HepG2 (cell line): ENCODE measurements at regions not wholly inside any gene's neighbourhood (a gene's known extent, or its start where the extent isn't known, plus 50 kb on each side); places are given as distances from the start of the nearest gene placed in this dataset.

Experiments
- ATAC-seq: fragments of 200-7000 bp; cut with Tn5 transposase; 3 replicates; pipeline ENCODE4 v1.9.1; 2020; ENCODE audit warnings: mild to moderate bottlenecking, moderate library complexity
- BruUV-seq: library from RNA; stranded (reverse); fragments of 400-500 nt; replicated peaks from 2 replicates; lab custom pipeline; 2021; lab: Mats Ljungman, UMichigan
- CTCF ChIA-PET: fragments of 300-600 bp; formaldehyde crosslinking; extraction: SDS; loops from one replicate; lab custom pipeline; 2021; ENCODE audit warnings: low total read pairs, inconsistent platforms, low intra/inter-chr PET ratio; lab: Yijun Ruan, JAX
- POLR2A ChIA-PET: fragments of 350-600 bp; sonication (Branson Sonifier 250); formaldehyde crosslinking; loops from one replicate; lab custom pipeline; 2020; ENCODE audit warnings: antibody characterized with exemption, inconsistent platforms; lab: Yijun Ruan, JAX
- DNase-seq: peaks from one replicate; pipeline ENCODE4 v3.0.0-alpha.2; 2015; ENCODE audit warnings: low spot score
- FAIRE-seq: peaks from 3 replicates; lab custom pipeline; 2011; peaks lifted over from hg19 to GRCh38; lab: Jason Lieb, UNC
- H2AFZ ChIP-seq: one replicate; pipeline ENCODE4 v1.6.1; 2011; ENCODE audit warnings: low read length, inconsistent platforms
- H3K27ac ChIP-seq: fragments of 300-600 bp; 3 replicates; pipeline ENCODE4 v1.8.0; 2011; ENCODE audit warnings: mixed run types, mild to moderate bottlenecking, mixed read lengths, low read length, inconsistent platforms; ENCODE audit not compliant: insufficient read depth; ENCODE audit errors: extremely low read length
- H3K27me3 ChIP-seq, 2 experiments: fragments of 200-600 bp in 1 of 2; 2 replicates in 1 of 2; 3 replicates in 1 of 2; pipeline versions ENCODE4 v1.6.0 to v1.8.0; 2011; ENCODE audit warnings: low read length in 2 of 2, mild to moderate bottlenecking in 2 of 2, moderate library complexity in 2 of 2, inconsistent platforms in 1 of 2; ENCODE audit not compliant: insufficient read depth in 2 of 2, control insufficient read depth in 1 of 2
- H3K36me3 ChIP-seq, 2 experiments: fragments of 200-600 bp in 1 of 2; replicated peaks in 1 of 2; 2 replicates in 1 of 2; 3 replicates in 1 of 2; pipeline versions ENCODE4 v1.5.1 to v1.8.0; 2011; ENCODE audit warnings: low read length in 2 of 2, inconsistent platforms in 1 of 2; ENCODE audit not compliant: insufficient read depth in 2 of 2, control insufficient read depth in 1 of 2
- H3K4me1 ChIP-seq: 2 replicates; pipeline ENCODE4 v1.5.1; 2012; ENCODE audit warnings: low read length, inconsistent platforms; ENCODE audit not compliant: insufficient read depth
- H3K4me2 ChIP-seq: 2 replicates; pipeline ENCODE4 v1.6.0; 2011; ENCODE audit warnings: low read depth, low read length, inconsistent platforms
- H3K4me3 ChIP-seq, 3 experiments: fragments of 200-600 bp in 1 of 3; sonication (generic), shearing (Covaris generic) in 1 of 3; replicated peaks in 1 of 3; 2 replicates each; pipeline ENCODE4 v1.5.1; 2011 to 2016; ENCODE audit warnings: low read length in 3 of 3, inconsistent platforms in 2 of 3, low read depth in 2 of 3, mild to moderate bottlenecking in 2 of 3, control low read depth in 1 of 3, mixed read lengths in 1 of 3; ENCODE audit not compliant: insufficient read depth in 1 of 3
- H3K79me2 ChIP-seq: one replicate; pipeline ENCODE4 v1.6.1; 2011; ENCODE audit warnings: low read length, inconsistent platforms; ENCODE audit not compliant: insufficient read depth
- H3K9ac ChIP-seq: 2 replicates; pipeline ENCODE4 v1.6.0; 2011; ENCODE audit warnings: mild to moderate bottlenecking, low read depth, low read length, inconsistent platforms; ENCODE audit not compliant: insufficient read depth
- H3K9me3 ChIP-seq: 2 replicates; pipeline ENCODE4 v1.5.1; 2012; ENCODE audit warnings: mild to moderate bottlenecking, low read length
- H4K20me1 ChIP-seq: 2 replicates; pipeline ENCODE4 v1.6.0; 2011; ENCODE audit warnings: inconsistent platforms, mild to moderate bottlenecking, low read length, moderate library complexity; ENCODE audit not compliant: insufficient read depth
- CBX2 ChIP-seq, 2 experiments: fragments of 200-600 bp in 1 of 2; sonication (generic); formaldehyde crosslinking in 1 of 2; IDR thresholded peaks; 2 replicates each; pipeline versions ENCODE4 v1.7.0 to v1.8.1; 2018 to 2022; ENCODE audit warnings: low read depth in 2 of 2, low read length in 1 of 2, mild to moderate bottlenecking in 1 of 2, missing genetic modification reagents in 1 of 2
- CEBPB ChIP-seq: IDR thresholded peaks from 2 replicates; pipeline ENCODE4 v1.6.1; 2011; ENCODE audit warnings: low read depth, low read length, improper control_type of control experiment, borderline replicate concordance
- CEBPG ChIP-seq: IDR thresholded peaks from 2 replicates; pipeline ENCODE4 v1.6.1; 2016
- GABPA ChIP-seq, 2 experiments: IDR thresholded peaks; 2 replicates each; pipeline ENCODE4 v1.6.1; 2011 to 2016; ENCODE audit warnings: low read depth in 2 of 2, low read length in 1 of 2, missing biosample characterization in 1 of 2, missing genetic modification characterization in 1 of 2
- NFE2L1 ChIP-seq: sonication (generic); formaldehyde crosslinking; IDR thresholded peaks from 2 replicates; pipeline ENCODE4 v1.4.0; 2020; ENCODE audit warnings: missing genetic modification reagents, mild to moderate bottlenecking, borderline replicate concordance
- POLR2G ChIP-seq: fragments of 200-400 bp; formaldehyde crosslinking; IDR thresholded peaks from 2 replicates; pipeline ENCODE4 v1.6.1; 2018; ENCODE audit warnings: mild to moderate bottlenecking, low read depth, low read length, moderate library complexity
- PRMT3 ChIP-seq: sonication (generic); formaldehyde crosslinking; IDR thresholded peaks from 2 replicates; pipeline ENCODE4 v1.8.1; 2022; ENCODE audit warnings: low read depth, mild to moderate bottlenecking, moderate library complexity, missing genetic modification reagents, borderline replicate concordance
- U2AF2 ChIP-seq: fragments of 200-400 bp; formaldehyde crosslinking; IDR thresholded peaks from 2 replicates; pipeline ENCODE4 v1.6.1; 2017; ENCODE audit warnings: low read depth, mild to moderate bottlenecking, low read length
- USF2 ChIP-seq, 2 experiments: sonication (generic) in 1 of 2; formaldehyde crosslinking in 1 of 2; IDR thresholded peaks; 2 replicates each; pipeline versions ENCODE4 v1.5.1 to v1.6.1; 2011 to 2020; ENCODE audit warnings: borderline replicate concordance in 1 of 2, low read depth in 1 of 2, low read length in 1 of 2, mild to moderate bottlenecking in 1 of 2, missing genetic modification reagents in 1 of 2, moderate library complexity in 1 of 2
- ZNF124 ChIP-seq: sonication (generic); formaldehyde crosslinking; IDR thresholded peaks from 2 replicates; pipeline ENCODE4 v1.4.0; 2020; ENCODE audit warnings: missing genetic modification reagents
- ZNF235 ChIP-seq: sonication (generic); formaldehyde crosslinking; IDR thresholded peaks from 2 replicates; pipeline ENCODE4 v1.8.1; 2023; ENCODE audit warnings: mild to moderate bottlenecking, missing genetic modification reagents, borderline replicate concordance
- ZNF512 ChIP-seq: sonication (generic); formaldehyde crosslinking; IDR thresholded peaks from 2 replicates; pipeline ENCODE4 v1.4.0; 2020; ENCODE audit warnings: mild to moderate bottlenecking, missing genetic modification reagents
- ZNF746 ChIP-seq: sonication (generic); formaldehyde crosslinking; IDR thresholded peaks from 2 replicates; pipeline ENCODE4 v1.8.0; 2022; ENCODE audit warnings: mild to moderate bottlenecking, missing genetic modification reagents
- WGBS: methylation state at CpG from one replicate; pipeline ENCODE4 v1.1.6; 2017; ENCODE audit warnings: low lambda C conversion rate; 5-methylcytosine and 5-hydroxymethylcytosine counted together
- in situ Hi-C: cut with HindIII; loops from 2 replicates; pipeline ENCODE4 v1.10.0; 2017; ENCODE audit warnings: low pct_unique_long_range_greater_than_20kb; ENCODE audit not compliant: extremely low pct_ligation_motif_present
- intact Hi-C: fragments of 100-400 bp; cut with micrococcal nuclease; formaldehyde crosslinking; loops from one replicate; pipeline ENCODE4 v1.10.0; 2022; ENCODE audit not compliant: unreplicated experiment

GRCh38 chr2:237207646-237208045 is 122.0 kb downstream of the COPS8 start:
- TF ChIP-seq U2AF2 (no peak), CEBPB (peak; percentile 77), CBX2 (IDR thresholded peaks at IDR 0.05; ENCODE audit: low read depth, low read length) (no peak), CBX2 (CRISPR knock-in tag; IDR thresholded peaks at IDR 0.05; ENCODE audit: low read depth) (no peak), ZNF124 (no peak), CEBPG (CRISPR knock-in tag) (0 out of 2 replicates have a peak, but pooled peaks have one; percentile 17)
- TF ChIP-seq, all 625 proteins: peak for 2
- Histone ChIP-seq H2AFZ (no peak overlapping the region), H3K27ac (no peak overlapping the region), H4K20me1 (no peaks in the 10 kb centered on the region), H3K79me2 (no peaks in the 10 kb centered on the region), H3K4me2 (no peak overlapping the region), H3K9me3 (peaks cover 12% of the 10 kb centered on the region), H3K9ac (no peak overlapping the region), H3K4me1 (peaks cover 1% of the 10 kb centered on the region), H3K27me3 (peaks cover 2 to 53% of the 10 kb centered on the region in 2 experiments; a peak in 4 of 5 replicates), H3K36me3 (no peaks in the 10 kb centered on the region), H3K4me3 (no peak overlapping the region)
- CTCF ChIA-PET = no interaction called here
- POLR2A ChIA-PET = no interaction called here
- no TSS peak for BruUV-seq
- DNase-seq = no peak
- FAIRE-seq = no peak
- in situ Hi-C loops = no loop called here
- 20% methylated on average over 7 of the region's 7 CpGs for WGBS
- no peak for ATAC-seq
- intact Hi-C loops = no loop called here

- ATAC-seq (no peak), FAIRE-seq (no peak)
- BruUV-seq = no TSS peak
- no peak for TF ChIP-seq POLR2G
- no peak for TF ChIP-seq ZNF512
- TF ChIP-seq NFE2L1 (CRISPR knock-in tag) = no peak
- no peak for TF ChIP-seq PRMT3 (CRISPR knock-in tag)
- no peak for TF ChIP-seq ZNF746 (CRISPR knock-in tag)
- TF ChIP-seq USF2 (IDR thresholded peaks at IDR 0.05; ENCODE audit: low read depth, low read length) = no peak
- no peak for TF ChIP-seq USF2 (CRISPR knock-in tag; IDR thresholded peaks at IDR 0.05; ENCODE audit: borderline replicate concordance)
- TF ChIP-seq GABPA (IDR thresholded peaks at IDR 0.05; ENCODE audit: low read depth, low read length) = no peak
- no peak for TF ChIP-seq GABPA (CRISPR knock-in tag; IDR thresholded peaks at IDR 0.05; ENCODE audit: low read depth)
- no peak for TF ChIP-seq ZNF235 (CRISPR knock-in tag)
Observed at GRCh38 chr2:237208373-237209260, 122.9 kb downstream of the COPS8 start.

More at GRCh38 chr2:237208373-237209260, 122.9 kb downstream of the COPS8 start:
- no peaks in the 10 kb centered on the region for H3K79me2 ChIP-seq
- DNase-seq = no peak
- peaks cover 2 to 43% of the 10 kb centered on the region in 2 experiments; a peak in 4 of 5 replicates for H3K27me3 ChIP-seq
- no peaks in the 10 kb centered on the region for H4K20me1 ChIP-seq
- intact Hi-C loops = no loop called here
- no peak overlapping the region for H3K4me2 ChIP-seq
- POLR2A ChIA-PET = no interaction called here
- no peak overlapping the region for H3K9ac ChIP-seq
- in situ Hi-C loops = no loop called here
- peaks cover 15% of the 10 kb centered on the region for H3K9me3 ChIP-seq
- WGBS = 22% methylated on average over 16 of the region's 16 CpGs
- H2AFZ ChIP-seq = no peak overlapping the region
- H3K36me3 ChIP-seq = no peaks in the 10 kb centered on the region
- H3K27ac ChIP-seq = no peak overlapping the region
- no peak overlapping the region for H3K4me3 ChIP-seq
- CTCF ChIA-PET = no interaction called here
- H3K4me1 ChIP-seq = no peaks in the 10 kb centered on the region
